ENCODE measurements at regions not wholly inside any gene's neighbourhood (a gene's known extent, or its start where the extent isn't known, plus 50 kb on each side); places are given as distances from the start of the nearest gene placed in this dataset.

DNA sequence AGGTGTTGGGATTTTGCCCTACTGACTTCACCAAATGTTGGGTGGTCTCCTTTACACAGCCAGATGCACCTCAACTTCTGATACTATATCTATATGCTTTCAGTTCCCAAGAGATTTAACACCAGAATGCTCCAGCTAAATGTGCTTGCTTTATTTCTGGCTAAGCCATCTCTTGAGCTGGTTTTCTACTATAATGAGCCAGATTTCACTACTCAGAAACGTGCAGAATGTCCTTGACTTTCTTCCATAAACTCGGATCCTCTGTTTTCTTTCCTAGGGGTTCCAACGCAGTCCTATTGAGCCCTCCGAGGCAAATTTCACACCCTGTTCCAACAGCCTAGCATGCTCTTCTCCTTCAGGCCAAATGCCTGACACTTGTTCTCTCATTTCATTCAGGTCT lies 200.3 kb downstream of the DPY19L2 start:
- no peak for TF ChIP-seq FOSL1 (CRISPR knock-in tag; IDR thresholded peaks at IDR 0.05; ENCODE audit: borderline replicate concordance)
- no peak for TF ChIP-seq ZNF646 (CRISPR knock-in tag; IDR thresholded peaks at IDR 0.05)
- no peak for TF ChIP-seq HNRNPH1 (optimal IDR thresholded peaks at IDR 0.05; ENCODE audit: low read depth, low read length)
- no peak for TF ChIP-seq REST (IDR thresholded peaks at IDR 0.05; ENCODE audit: borderline replicate concordance in 1 of 2, low read depth in 1 of 2, low read length in 2 of 2)
- no peak for TF ChIP-seq RCOR2 (CRISPR knock-in tag; IDR thresholded peaks at IDR 0.05)
- TF ChIP-seq, protein P1, sequence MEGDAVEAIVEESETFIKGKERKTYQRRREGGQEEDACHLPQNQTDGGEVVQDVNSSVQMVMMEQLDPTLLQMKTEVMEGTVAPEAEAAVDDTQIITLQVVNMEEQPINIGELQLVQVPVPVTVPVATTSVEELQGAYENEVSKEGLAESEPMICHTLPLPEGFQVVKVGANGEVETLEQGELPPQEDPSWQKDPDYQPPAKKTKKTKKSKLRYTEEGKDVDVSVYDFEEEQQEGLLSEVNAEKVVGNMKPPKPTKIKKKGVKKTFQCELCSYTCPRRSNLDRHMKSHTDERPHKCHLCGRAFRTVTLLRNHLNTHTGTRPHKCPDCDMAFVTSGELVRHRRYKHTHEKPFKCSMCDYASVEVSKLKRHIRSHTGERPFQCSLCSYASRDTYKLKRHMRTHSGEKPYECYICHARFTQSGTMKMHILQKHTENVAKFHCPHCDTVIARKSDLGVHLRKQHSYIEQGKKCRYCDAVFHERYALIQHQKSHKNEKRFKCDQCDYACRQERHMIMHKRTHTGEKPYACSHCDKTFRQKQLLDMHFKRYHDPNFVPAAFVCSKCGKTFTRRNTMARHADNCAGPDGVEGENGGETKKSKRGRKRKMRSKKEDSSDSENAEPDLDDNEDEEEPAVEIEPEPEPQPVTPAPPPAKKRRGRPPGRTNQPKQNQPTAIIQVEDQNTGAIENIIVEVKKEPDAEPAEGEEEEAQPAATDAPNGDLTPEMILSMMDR (CRISPR knock-in tag; IDR thresholded peaks at IDR 0.05), result no peak
- no peak for TF ChIP-seq U2AF2 (IDR thresholded peaks at IDR 0.05; ENCODE audit: low read depth, low read length)

All from HepG2 (cell line).